Activated B cell treated with CpG ODN at 0.5 μM for 24 hours (primary cell): ENCODE measurements at regions not wholly inside any gene's neighbourhood (a gene's known extent, or its start where the extent isn't known, plus 50 kb on each side); places are given as distances from the start of the nearest gene placed in this dataset.

ENCODE experiments used
- ATAC-seq: fragments of 200-7000 bp; cut with Tn5 transposase; one replicate; pipeline ENCODE4 v1.10.0; 2021; ENCODE audit warnings: low read depth, mild to moderate bottlenecking, moderate library complexity
- CTCF ChIA-PET: fragments of 350-600 bp; sonication (Branson Sonifier 250); formaldehyde crosslinking; loops from one replicate; lab custom pipeline; 2021; ENCODE audit warnings: antibody characterized with exemption; lab: Charles Lee
- POLR2A ChIA-PET: fragments of 350-600 bp; sonication (Branson Sonifier 250); formaldehyde crosslinking; loops from one replicate; lab custom pipeline; 2021; ENCODE audit warnings: antibody characterized with exemption; lab: Charles Lee
- DNase-seq: peaks from one replicate; pipeline ENCODE4 v3.0.0; 2022
- H3K27ac Mint-ChIP-seq: one replicate; pipeline ENCODE4 v1.8.0; 2020; ENCODE audit warnings: mixed read lengths
- H3K27me3 Mint-ChIP-seq: one replicate; pipeline ENCODE4 v1.8.0; 2021; ENCODE audit warnings: mixed read lengths
- H3K36me3 Mint-ChIP-seq: one replicate; pipeline ENCODE4 v1.8.0; 2021; ENCODE audit warnings: low read depth, mixed read lengths
- H3K4me1 Mint-ChIP-seq: one replicate; pipeline ENCODE4 v1.8.0; 2021; ENCODE audit warnings: mixed read lengths
- H3K4me3 Mint-ChIP-seq: one replicate; pipeline ENCODE4 v1.8.0; 2020; ENCODE audit warnings: mild to moderate bottlenecking, mixed read lengths
- H3K9me3 Mint-ChIP-seq: one replicate; pipeline ENCODE4 v1.8.0; 2020; ENCODE audit warnings: mixed read lengths
- intact Hi-C: fragments of 100-400 bp; cut with micrococcal nuclease; formaldehyde crosslinking; loops from one replicate; pipeline ENCODE4 v1.15.1; 2024
- TF ChIP-seq, protein P1 (sequence below): fragments of 200-600 bp; IDR thresholded peaks from one replicate; pipeline ENCODE4 v1.8.0; 2022; ENCODE audit warnings: antibody characterized with exemption, mild to moderate bottlenecking

DNA sequence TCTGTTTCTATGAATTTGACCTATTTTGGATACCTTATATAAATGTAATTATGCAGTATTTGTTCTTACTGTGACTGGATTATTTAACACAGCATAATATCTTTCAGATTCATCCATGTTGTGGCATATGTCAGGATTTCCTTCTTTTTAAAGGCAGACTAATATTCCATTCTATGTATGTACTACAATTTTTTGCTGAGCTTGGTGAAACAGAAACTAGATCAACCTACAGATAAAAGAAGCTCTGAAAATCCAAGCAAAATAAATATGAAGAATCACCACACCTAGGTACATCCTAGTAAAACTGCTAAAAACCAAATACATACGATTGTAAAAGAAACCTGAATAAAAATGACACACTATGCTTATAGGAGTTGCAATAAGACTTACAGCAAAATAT, 300.5 kb downstream of the HTR7 start:
- peaks cover 2% of the 10 kb centered on the region for H3K27me3 Mint-ChIP-seq
- ChIA-PET POLR2A (no interaction called here), CTCF (no interaction called here)
- DNase-seq (no peak), ATAC-seq (no peak)
- H3K27ac Mint-ChIP-seq: no peak overlapping the region
- peaks cover 7% of the 10 kb centered on the region for H3K9me3 Mint-ChIP-seq
- intact Hi-C loops: no loop called here
- H3K36me3 Mint-ChIP-seq: no peaks in the 10 kb centered on the region
- no peak overlapping the region for H3K4me3 Mint-ChIP-seq
- TF ChIP-seq, protein P1, sequence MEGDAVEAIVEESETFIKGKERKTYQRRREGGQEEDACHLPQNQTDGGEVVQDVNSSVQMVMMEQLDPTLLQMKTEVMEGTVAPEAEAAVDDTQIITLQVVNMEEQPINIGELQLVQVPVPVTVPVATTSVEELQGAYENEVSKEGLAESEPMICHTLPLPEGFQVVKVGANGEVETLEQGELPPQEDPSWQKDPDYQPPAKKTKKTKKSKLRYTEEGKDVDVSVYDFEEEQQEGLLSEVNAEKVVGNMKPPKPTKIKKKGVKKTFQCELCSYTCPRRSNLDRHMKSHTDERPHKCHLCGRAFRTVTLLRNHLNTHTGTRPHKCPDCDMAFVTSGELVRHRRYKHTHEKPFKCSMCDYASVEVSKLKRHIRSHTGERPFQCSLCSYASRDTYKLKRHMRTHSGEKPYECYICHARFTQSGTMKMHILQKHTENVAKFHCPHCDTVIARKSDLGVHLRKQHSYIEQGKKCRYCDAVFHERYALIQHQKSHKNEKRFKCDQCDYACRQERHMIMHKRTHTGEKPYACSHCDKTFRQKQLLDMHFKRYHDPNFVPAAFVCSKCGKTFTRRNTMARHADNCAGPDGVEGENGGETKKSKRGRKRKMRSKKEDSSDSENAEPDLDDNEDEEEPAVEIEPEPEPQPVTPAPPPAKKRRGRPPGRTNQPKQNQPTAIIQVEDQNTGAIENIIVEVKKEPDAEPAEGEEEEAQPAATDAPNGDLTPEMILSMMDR: no peak
- H3K4me1 Mint-ChIP-seq: no peaks in the 10 kb centered on the region

DNA sequence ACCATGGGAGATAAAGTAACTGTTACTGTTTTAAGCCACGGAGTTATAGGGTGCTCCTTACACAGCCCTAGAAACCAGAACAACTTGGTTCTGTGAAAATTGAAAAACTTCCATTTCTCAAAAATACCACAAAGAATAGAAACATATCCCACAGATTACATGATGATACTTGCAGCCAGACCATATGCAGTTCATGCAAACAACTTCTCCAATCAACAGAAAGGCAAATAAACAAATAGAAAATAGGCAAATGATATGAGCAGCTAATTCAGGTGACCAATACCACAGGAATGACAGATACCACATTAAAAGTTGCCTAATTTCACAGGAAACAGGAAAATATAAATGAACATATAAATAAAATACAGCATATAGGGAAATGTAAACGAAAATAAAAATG, 297.5 kb downstream of the HTR7 start:
- Mint-ChIP-seq H3K36me3 (no peaks in the 10 kb centered on the region), H3K4me3 (no peak overlapping the region), H3K4me1 (no peaks in the 10 kb centered on the region), H3K9me3 (peaks cover 7% of the 10 kb centered on the region), H3K27ac (no peak overlapping the region), H3K27me3 (no peaks in the 10 kb centered on the region)
- ATAC-seq (no peak), DNase-seq (no peak)
- ChIA-PET POLR2A (no interaction called here), CTCF (no interaction called here)
- intact Hi-C loops: no loop called here
- TF ChIP-seq, protein P1: no peak

DNA sequence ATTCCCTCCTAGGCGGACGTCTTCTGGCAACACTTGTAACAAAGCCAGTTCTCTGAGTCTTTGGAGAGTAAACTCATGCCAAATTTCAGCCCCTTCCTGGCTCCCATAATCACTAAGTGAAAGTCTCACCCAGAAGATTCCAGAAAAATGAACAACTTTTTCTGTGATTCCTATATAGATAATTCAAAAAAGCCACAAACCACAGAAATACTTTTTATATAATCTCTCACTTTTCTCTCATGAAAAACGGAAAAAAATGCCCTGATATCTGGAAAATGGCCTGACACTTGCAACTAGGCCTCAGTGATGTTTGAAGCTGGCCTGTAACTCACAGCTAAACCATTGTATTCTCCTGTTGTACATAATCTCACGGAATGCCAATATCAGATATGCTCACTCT, 296.2 kb downstream of the HTR7 start:
- Mint-ChIP-seq H3K9me3 (peaks cover 7% of the 10 kb centered on the region), H3K4me3 (no peak overlapping the region), H3K36me3 (no peaks in the 10 kb centered on the region), H3K27ac (no peak overlapping the region), H3K4me1 (no peaks in the 10 kb centered on the region), H3K27me3 (no peaks in the 10 kb centered on the region)
- ChIA-PET CTCF (no interaction called here), POLR2A (no interaction called here)
- intact Hi-C loops: no loop called here
- ATAC-seq: no peak
- DNase-seq: no peak
- TF ChIP-seq, protein P1: no peak

DNA sequence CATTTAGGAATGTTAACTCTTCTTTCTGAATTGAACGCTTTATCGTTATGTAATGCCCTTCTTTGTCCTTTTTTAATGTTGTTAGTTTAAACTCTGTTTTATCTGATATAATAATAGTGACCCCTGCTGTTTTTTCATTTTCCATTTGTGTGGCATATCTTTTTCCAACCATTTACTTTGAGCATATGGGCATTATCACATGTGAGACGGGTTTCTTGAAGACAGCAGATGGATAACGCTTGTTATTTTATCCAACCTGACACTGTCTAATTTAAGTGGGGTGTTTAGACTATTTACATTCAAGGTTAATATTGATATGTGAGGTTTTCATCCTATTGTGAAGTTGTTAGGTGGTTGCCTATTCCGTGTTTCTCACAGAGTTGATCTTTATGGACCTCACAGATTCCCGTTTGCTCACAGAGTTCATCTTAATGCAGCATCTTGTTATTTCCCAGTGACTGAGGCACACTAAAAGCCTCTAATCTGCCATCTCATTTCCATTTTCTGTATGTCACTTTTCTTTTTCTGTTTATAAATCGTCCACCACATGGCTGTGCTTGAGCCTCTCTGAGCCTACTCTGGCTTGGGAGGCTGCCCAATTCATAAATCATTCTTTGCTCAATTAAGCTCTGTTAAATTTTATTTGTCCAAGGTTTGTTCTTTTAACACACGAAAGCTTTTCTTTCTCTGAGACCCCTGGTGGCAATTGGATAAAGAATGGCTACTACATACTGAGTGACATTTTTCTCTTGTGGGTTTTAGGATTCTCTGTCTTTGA, 286.2 kb downstream of the HTR7 start:
- Mint-ChIP-seq H3K36me3 (no peaks in the 10 kb centered on the region), H3K4me3 (no peak overlapping the region), H3K27ac (no peak overlapping the region), H3K4me1 (no peaks in the 10 kb centered on the region), H3K9me3 (no peaks in the 10 kb centered on the region), H3K27me3 (peaks cover 16% of the 10 kb centered on the region)
- POLR2A ChIA-PET: no interaction called here
- TF ChIP-seq, protein P1: no peak
- no peak for DNase-seq
- CTCF ChIA-PET: no interaction called here
- no peak for ATAC-seq
- intact Hi-C loops: loop anchor here (5.0 kb wide), 1 partner anchor 779 kb away; no protein-coding TSS in a partner anchor

DNA sequence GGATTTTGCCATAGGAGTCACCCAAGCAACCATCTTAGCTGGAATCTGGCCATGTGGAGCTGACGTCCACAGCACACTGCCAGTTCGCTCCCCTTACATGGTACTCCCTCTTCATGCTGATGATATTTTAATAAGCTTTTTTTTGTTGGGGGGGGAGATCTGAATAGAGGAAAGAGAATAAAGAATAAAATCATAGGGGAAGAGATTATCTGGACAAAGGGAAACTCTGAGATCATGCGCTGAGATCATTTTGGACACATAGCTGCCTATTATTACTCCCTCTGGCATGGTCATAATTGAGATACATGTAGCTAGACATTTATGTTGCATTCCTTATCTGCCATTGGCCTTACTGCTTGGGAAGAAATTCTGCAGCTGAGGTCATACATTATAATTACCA, 282.7 kb downstream of the HTR7 start:
- intact Hi-C loops: no loop called here
- TF ChIP-seq, protein P1: no peak
- no peaks in the 10 kb centered on the region for H3K9me3 Mint-ChIP-seq
- no peaks in the 10 kb centered on the region for H3K4me1 Mint-ChIP-seq
- ChIA-PET POLR2A (no interaction called here), CTCF (no interaction called here)
- no peaks in the 10 kb centered on the region for H3K36me3 Mint-ChIP-seq
- ATAC-seq (no peak), DNase-seq (no peak)
- no peak overlapping the region for H3K4me3 Mint-ChIP-seq
- peaks cover 24% of the 10 kb centered on the region for H3K27me3 Mint-ChIP-seq
- no peak overlapping the region for H3K27ac Mint-ChIP-seq
